A673 (cell line): ENCODE measurements at regions not wholly inside any gene's neighbourhood (a gene's known extent, or its start where the extent isn't known, plus 50 kb on each side); places are given as distances from the start of the nearest gene placed in this dataset.

Experiments
- BruUV-seq: library from RNA; stranded (reverse); fragments of 400-500 nt; replicated peaks from 2 replicates; lab custom pipeline; 2021; lab: Mats Ljungman, UMichigan
- CTCF ChIA-PET: fragments of 300-600 bp; sonication (Branson Sonifier 250); formaldehyde crosslinking; loops from one replicate; lab custom pipeline; 2022; ENCODE audit warnings: antibody characterized with exemption; lab: Charles Lee
- POLR2A ChIA-PET: fragments of 300-600 bp; sonication (Branson Sonifier 250); formaldehyde crosslinking; loops from one replicate; lab custom pipeline; 2022; ENCODE audit warnings: antibody characterized with exemption; ENCODE audit not compliant: low non-redundant PET; lab: Charles Lee
- DNase-seq: peaks from one replicate; pipeline ENCODE4 v3.0.0-alpha.2; 2015; ENCODE audit warnings: low spot score
- H3K27ac ChIP-seq: fragments of 200-600 bp; sonication (generic); 2 replicates; pipeline ENCODE4 v1.5.1; 2016; ENCODE audit warnings: mixed run types, low read depth, mild to moderate bottlenecking, mixed read lengths, antibody characterized with exemption, low read length; ENCODE audit not compliant: poor library complexity, severe bottlenecking
- H3K27me3 ChIP-seq: fragments of 200-600 bp; sonication (generic); replicated peaks from 2 replicates; pipeline ENCODE4 v1.6.1; 2017; ENCODE audit warnings: mixed run types, low read depth, mild to moderate bottlenecking, mixed read lengths, antibody characterized with exemption, low read length; ENCODE audit not compliant: insufficient read depth, poor library complexity
- H3K36me3 ChIP-seq: fragments of 200-600 bp; sonication (generic); 2 replicates; pipeline ENCODE4 v1.6.1; 2016; ENCODE audit warnings: mixed run types, mild to moderate bottlenecking, mixed read lengths, antibody characterized with exemption, low read length; ENCODE audit not compliant: insufficient read depth, poor library complexity, severe bottlenecking
- H3K4me1 ChIP-seq: fragments of 200-600 bp; sonication (generic); 2 replicates; pipeline ENCODE4 v1.6.1; 2017; ENCODE audit warnings: mixed run types, mild to moderate bottlenecking, mixed read lengths, antibody characterized with exemption, low read length; ENCODE audit not compliant: insufficient read depth, poor library complexity, severe bottlenecking
- H3K4me3 ChIP-seq: fragments of 200-600 bp; sonication (generic); 2 replicates; pipeline ENCODE4 v1.5.1; 2016; ENCODE audit warnings: low read depth, mixed run types, mild to moderate bottlenecking, mixed read lengths, low read length; ENCODE audit not compliant: poor library complexity, severe bottlenecking
- H3K9me3 ChIP-seq: fragments of 200-600 bp; sonication (generic); 2 replicates; pipeline ENCODE4 v1.6.1; 2016; ENCODE audit warnings: mixed run types, low read depth, mild to moderate bottlenecking, mixed read lengths, antibody characterized with exemption, low read length; ENCODE audit not compliant: poor library complexity, severe bottlenecking
- EZH2 ChIP-seq: fragments of 200-600 bp; sonication (generic); IDR thresholded peaks from 2 replicates; pipeline ENCODE4 v1.6.1; 2017; ENCODE audit warnings: borderline replicate concordance, low read depth, mild to moderate bottlenecking, mixed read lengths, antibody characterized with exemption, low read length; ENCODE audit not compliant: poor library complexity, severe bottlenecking
- intact Hi-C: fragments of 100-400 bp; cut with micrococcal nuclease; formaldehyde crosslinking; loops from one replicate; pipeline ENCODE4 v1.10.0; 2022; ENCODE audit not compliant: unreplicated experiment
- TF ChIP-seq, protein P1 (sequence below): fragments of 300-800, 200-600 bp; sonication (generic); conservative IDR thresholded peaks from 2 replicates; pipeline ENCODE4 v1.5.1; 2017; ENCODE audit warnings: low read depth, mild to moderate bottlenecking, antibody characterized with exemption, low read length, moderate library complexity, mixed read lengths

GRCh38 chr6:163893609-163894189, 479.2 kb downstream of the QKI start:
- POLR2A ChIA-PET = no interaction called here
- Histone ChIP-seq H3K36me3 (no peaks in the 10 kb centered on the region), H3K4me3 (no peak overlapping the region), H3K27me3 (no peaks in the 10 kb centered on the region), H3K27ac (no peak overlapping the region), H3K4me1 (no peaks in the 10 kb centered on the region), H3K9me3 (no peaks in the 10 kb centered on the region)
- TF ChIP-seq, protein P1, sequence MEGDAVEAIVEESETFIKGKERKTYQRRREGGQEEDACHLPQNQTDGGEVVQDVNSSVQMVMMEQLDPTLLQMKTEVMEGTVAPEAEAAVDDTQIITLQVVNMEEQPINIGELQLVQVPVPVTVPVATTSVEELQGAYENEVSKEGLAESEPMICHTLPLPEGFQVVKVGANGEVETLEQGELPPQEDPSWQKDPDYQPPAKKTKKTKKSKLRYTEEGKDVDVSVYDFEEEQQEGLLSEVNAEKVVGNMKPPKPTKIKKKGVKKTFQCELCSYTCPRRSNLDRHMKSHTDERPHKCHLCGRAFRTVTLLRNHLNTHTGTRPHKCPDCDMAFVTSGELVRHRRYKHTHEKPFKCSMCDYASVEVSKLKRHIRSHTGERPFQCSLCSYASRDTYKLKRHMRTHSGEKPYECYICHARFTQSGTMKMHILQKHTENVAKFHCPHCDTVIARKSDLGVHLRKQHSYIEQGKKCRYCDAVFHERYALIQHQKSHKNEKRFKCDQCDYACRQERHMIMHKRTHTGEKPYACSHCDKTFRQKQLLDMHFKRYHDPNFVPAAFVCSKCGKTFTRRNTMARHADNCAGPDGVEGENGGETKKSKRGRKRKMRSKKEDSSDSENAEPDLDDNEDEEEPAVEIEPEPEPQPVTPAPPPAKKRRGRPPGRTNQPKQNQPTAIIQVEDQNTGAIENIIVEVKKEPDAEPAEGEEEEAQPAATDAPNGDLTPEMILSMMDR = no peak
- no peak for TF ChIP-seq EZH2
- intact Hi-C loops = no loop called here
- CTCF ChIA-PET = no interaction called here
- BruUV-seq = no TSS peak
- no peak for DNase-seq

DNA sequence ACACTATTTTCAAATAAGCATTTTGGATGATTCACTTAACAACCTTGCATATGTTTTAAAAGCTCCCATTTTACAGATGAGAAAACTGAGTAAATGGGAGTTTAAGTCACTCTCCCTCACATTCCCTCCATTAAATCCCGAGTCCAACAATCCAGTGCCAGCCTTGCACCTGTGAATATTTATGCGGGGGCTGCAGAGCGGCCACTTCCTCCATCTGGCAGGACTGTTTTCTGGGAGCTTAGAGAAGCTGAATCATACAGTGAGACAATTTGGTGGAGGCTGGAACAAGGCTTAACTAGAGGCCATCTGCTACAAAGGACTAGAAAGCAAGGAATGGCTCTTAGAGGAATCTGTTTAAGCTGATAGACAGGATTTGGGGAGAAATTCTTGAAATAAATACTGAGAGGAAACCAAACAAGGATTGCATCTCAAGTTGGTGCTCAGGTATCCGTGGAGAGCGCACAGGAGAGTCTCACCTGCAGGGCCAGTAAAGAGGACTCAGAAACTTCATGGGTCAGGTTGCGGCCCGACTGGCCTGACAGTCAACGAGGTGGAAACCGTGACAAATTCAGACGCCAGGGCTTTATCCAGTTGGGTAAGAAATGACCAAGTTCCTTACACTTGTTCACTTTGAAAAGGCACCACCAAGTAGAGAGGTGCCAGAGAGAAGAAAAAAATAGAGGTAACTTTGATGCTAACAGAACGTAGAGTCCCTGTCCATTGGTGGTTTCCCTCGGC, 478.5 kb downstream of the QKI start:
- Histone ChIP-seq H3K9me3 (no peaks in the 10 kb centered on the region), H3K27ac (no peak overlapping the region), H3K4me1 (no peaks in the 10 kb centered on the region), H3K4me3 (no peak overlapping the region), H3K36me3 (no peaks in the 10 kb centered on the region), H3K27me3 (no peaks in the 10 kb centered on the region)
- CTCF ChIA-PET = no interaction called here
- intact Hi-C loops = no loop called here
- BruUV-seq = no TSS peak
- TF ChIP-seq, protein P1 = no peak
- TF ChIP-seq EZH2 = no peak
- no peak for DNase-seq
- POLR2A ChIA-PET = no interaction called here

- H3K4me3 ChIP-seq = no peak overlapping the region
- BruUV-seq = no TSS peak
- intact Hi-C loops = no loop called here
- no peaks in the 10 kb centered on the region for H3K4me1 ChIP-seq
- ChIA-PET POLR2A (no interaction called here), CTCF (no interaction called here)
- no peak for DNase-seq
- H3K9me3 ChIP-seq = no peaks in the 10 kb centered on the region
- TF ChIP-seq EZH2 = no peak
- TF ChIP-seq, protein P1 = no peak
- H3K27me3 ChIP-seq = no peaks in the 10 kb centered on the region
- no peaks in the 10 kb centered on the region for H3K36me3 ChIP-seq
- no peak overlapping the region for H3K27ac ChIP-seq
Observed at GRCh38 chr6:163889904-163890514, 475.5 kb downstream of the QKI start.
